ENCODE measurements at regions not wholly inside any gene's neighbourhood (a gene's known extent, or its start where the extent isn't known, plus 50 kb on each side); places are given as distances from the start of the nearest gene placed in this dataset.

GRCh38 chr14:89533136-89533535, 116.1 kb upstream of the FOXN3 start:
- H3K36me3 ChIP-seq (ENCODE audit: control insufficient read depth, low read length), result no peaks in the 10 kb centered on the region
- no peaks in the 10 kb centered on the region for H4K20me1 ChIP-seq (ENCODE audit: control insufficient read depth, insufficient read depth, low read depth, low read length)

DNA sequence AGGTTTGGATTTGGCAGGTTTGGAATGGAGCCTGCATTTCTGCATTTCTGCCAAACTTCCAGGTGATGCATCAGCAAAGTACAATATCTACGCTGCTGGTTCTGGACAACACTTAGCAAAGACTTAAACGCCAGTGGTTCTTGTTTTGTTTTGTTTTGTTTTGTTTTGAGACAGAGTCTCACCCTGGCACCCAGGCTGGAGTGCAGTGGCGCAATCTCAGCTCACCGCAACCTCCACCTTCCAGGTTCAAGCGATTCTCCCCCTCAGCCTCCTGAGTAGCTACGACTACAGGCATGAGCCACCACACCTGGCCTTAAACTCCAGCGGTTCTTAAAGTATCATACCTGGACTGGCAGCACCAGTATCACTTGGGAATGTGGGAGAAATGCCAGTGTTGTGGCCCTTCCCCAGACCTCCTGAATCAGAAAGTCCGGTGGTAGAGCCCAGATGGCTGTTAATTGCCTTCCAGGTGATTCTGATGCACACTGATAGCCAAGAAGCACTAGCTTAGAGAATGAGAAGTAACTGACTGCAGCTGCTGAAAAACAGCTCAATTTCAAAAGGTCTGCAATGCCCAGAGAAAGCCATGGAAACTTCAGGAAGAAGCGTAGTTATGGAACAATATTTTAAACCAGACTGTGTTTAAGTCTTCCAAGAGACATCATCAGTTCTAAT, 114.8 kb upstream of the FOXN3 start:
- H3K36me3 ChIP-seq (ENCODE audit: control insufficient read depth, low read length), result no peaks in the 10 kb centered on the region
- no peaks in the 10 kb centered on the region for H3K4me1 ChIP-seq (ENCODE audit: control insufficient read depth, low read length)
- H3K4me2 ChIP-seq (ENCODE audit: low read length), result no peak overlapping the region
- H3F3A ChIP-seq (ENCODE audit: control insufficient read depth, insufficient read depth), result no peaks in the 10 kb centered on the region
- no peak for TF ChIP-seq EZH2phosphoT487 (IDR thresholded peaks at IDR 0.05; ENCODE audit: borderline replicate concordance, low read length)
- TF ChIP-seq, protein P1, sequence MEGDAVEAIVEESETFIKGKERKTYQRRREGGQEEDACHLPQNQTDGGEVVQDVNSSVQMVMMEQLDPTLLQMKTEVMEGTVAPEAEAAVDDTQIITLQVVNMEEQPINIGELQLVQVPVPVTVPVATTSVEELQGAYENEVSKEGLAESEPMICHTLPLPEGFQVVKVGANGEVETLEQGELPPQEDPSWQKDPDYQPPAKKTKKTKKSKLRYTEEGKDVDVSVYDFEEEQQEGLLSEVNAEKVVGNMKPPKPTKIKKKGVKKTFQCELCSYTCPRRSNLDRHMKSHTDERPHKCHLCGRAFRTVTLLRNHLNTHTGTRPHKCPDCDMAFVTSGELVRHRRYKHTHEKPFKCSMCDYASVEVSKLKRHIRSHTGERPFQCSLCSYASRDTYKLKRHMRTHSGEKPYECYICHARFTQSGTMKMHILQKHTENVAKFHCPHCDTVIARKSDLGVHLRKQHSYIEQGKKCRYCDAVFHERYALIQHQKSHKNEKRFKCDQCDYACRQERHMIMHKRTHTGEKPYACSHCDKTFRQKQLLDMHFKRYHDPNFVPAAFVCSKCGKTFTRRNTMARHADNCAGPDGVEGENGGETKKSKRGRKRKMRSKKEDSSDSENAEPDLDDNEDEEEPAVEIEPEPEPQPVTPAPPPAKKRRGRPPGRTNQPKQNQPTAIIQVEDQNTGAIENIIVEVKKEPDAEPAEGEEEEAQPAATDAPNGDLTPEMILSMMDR (IDR thresholded peaks at IDR 0.05; ENCODE audit: low read depth, low read length, poor library complexity, severe bottlenecking), result no peak
- H3K9me3 ChIP-seq (ENCODE audit: control insufficient read depth, insufficient read depth, low read length), result no peaks in the 10 kb centered on the region
- no peaks in the 10 kb centered on the region for H3K79me2 ChIP-seq (ENCODE audit: control insufficient read depth, low read length)
- no peaks in the 10 kb centered on the region for H4K20me1 ChIP-seq (ENCODE audit: control insufficient read depth, insufficient read depth, low read depth, low read length)
- H3K4me3 ChIP-seq (ENCODE audit: low read length), result no peak overlapping the region
- H3K27me3 ChIP-seq (ENCODE audit: control insufficient read depth, low read length), result no peaks in the 10 kb centered on the region
- no peak overlapping the region for H3K27ac ChIP-seq (ENCODE audit: low read depth, low read length)
- H3K9me2 ChIP-seq (replicated peaks; ENCODE audit: control insufficient read depth, low read length), result no peaks in the 10 kb centered on the region

More at GRCh38 chr14:89533136-89533535, 116.1 kb upstream of the FOXN3 start:
- no peaks in the 10 kb centered on the region for H3K9me2 ChIP-seq (replicated peaks; ENCODE audit: control insufficient read depth, low read length)
- no peak overlapping the region for H3K4me3 ChIP-seq (ENCODE audit: low read length)
- H3K4me1 ChIP-seq (ENCODE audit: control insufficient read depth, low read length), result no peaks in the 10 kb centered on the region
- H3K4me2 ChIP-seq (ENCODE audit: low read length), result no peak overlapping the region
- H3K27me3 ChIP-seq (ENCODE audit: control insufficient read depth, low read length), result no peaks in the 10 kb centered on the region
- H3K79me2 ChIP-seq (ENCODE audit: control insufficient read depth, low read length), result no peaks in the 10 kb centered on the region
- H3K27ac ChIP-seq (ENCODE audit: low read depth, low read length), result no peak overlapping the region
- no peaks in the 10 kb centered on the region for H3F3A ChIP-seq (ENCODE audit: control insufficient read depth, insufficient read depth)
- H3K9me3 ChIP-seq (ENCODE audit: control insufficient read depth, insufficient read depth, low read length), result no peaks in the 10 kb centered on the region
- TF ChIP-seq, protein P1 (IDR thresholded peaks at IDR 0.05; ENCODE audit: low read depth, low read length, poor library complexity, severe bottlenecking), result no peak
- TF ChIP-seq EZH2phosphoT487 (IDR thresholded peaks at IDR 0.05; ENCODE audit: borderline replicate concordance, low read length), result no peak

- H3K27ac ChIP-seq (ENCODE audit: low read depth, low read length), result no peak overlapping the region
- no peaks in the 10 kb centered on the region for H3K36me3 ChIP-seq (ENCODE audit: control insufficient read depth, low read length)
- no peak overlapping the region for H3K4me3 ChIP-seq (ENCODE audit: low read length)
- no peaks in the 10 kb centered on the region for H4K20me1 ChIP-seq (ENCODE audit: control insufficient read depth, insufficient read depth, low read depth, low read length)
- H3F3A ChIP-seq (ENCODE audit: control insufficient read depth, insufficient read depth), result no peaks in the 10 kb centered on the region
- H3K4me1 ChIP-seq (ENCODE audit: control insufficient read depth, low read length), result no peaks in the 10 kb centered on the region
- TF ChIP-seq, protein P1 (IDR thresholded peaks at IDR 0.05; ENCODE audit: low read depth, low read length, poor library complexity, severe bottlenecking), result no peak
- TF ChIP-seq EZH2phosphoT487 (IDR thresholded peaks at IDR 0.05; ENCODE audit: borderline replicate concordance, low read length), result no peak
- no peaks in the 10 kb centered on the region for H3K9me2 ChIP-seq (replicated peaks; ENCODE audit: control insufficient read depth, low read length)
- H3K4me2 ChIP-seq (ENCODE audit: low read length), result no peak overlapping the region
- peaks cover 3% of the 10 kb centered on the region; the same call in 1 of the 2 replicates for H3K9me3 ChIP-seq (ENCODE audit: control insufficient read depth, insufficient read depth, low read length)
- no peaks in the 10 kb centered on the region for H3K27me3 ChIP-seq (ENCODE audit: control insufficient read depth, low read length)
- H3K79me2 ChIP-seq (ENCODE audit: control insufficient read depth, low read length), result no peaks in the 10 kb centered on the region
These were observed 108.1 kb upstream of the FOXN3 start for GRCh38 chr14:89524990-89525667.

Data from DOHH2 (cell line).